IPS-NIHi11 (cell line): ENCODE measurements at regions not wholly inside any gene's neighbourhood (a gene's known extent, or its start where the extent isn't known, plus 50 kb on each side); places are given as distances from the start of the nearest gene placed in this dataset.

Experiments
- DNase-seq: peaks from one replicate; pipeline ENCODE4 v3.0.0; 2012; ENCODE audit warnings: mixed read lengths, low spot score

DNA sequence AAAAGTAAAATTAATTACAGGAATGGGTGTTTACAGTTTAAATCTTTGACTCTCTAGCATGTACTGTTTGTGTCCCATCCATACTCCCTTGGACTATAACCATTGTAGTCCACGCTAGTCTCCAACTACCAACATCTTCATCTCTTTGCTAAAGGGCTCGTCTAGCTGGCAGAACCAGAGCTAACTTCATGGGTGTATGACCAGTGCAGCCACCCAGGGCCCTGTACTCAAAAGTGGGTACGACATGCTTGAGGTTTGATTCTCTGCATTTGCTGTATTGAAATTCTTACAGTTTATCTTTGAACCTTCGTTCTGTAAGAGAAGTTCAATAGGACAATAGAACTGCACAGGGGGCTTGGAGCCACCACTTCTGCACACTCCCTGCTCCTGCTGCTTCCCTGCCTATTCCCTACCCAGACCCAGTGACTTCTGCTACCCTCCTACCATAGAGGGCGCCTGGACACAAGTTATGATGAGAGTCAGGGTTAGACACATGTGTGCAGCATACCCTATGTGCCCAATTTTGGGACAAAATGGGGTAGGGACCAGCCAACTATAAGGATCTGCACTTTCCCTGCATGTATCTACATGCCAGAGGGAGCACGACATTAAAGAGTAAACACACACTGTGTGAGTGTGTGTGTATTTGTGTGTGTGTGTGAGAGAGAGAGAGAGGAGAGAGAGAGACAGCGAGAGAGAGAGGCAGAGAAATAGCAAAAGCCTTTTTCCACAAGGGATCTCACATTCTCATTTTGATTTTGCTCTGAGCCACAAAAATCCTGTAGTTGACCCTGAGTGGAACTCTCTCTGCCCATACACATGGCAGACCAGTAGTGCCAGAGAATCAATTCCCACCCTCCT is 59.0 kb upstream of the NECTIN3 start:
- peak; percentile 38 for DNase-seq
